Fibroblast of skin of scalp (primary cell): ENCODE measurements at regions not wholly inside any gene's neighbourhood (a gene's known extent, or its start where the extent isn't known, plus 50 kb on each side); places are given as distances from the start of the nearest gene placed in this dataset.
"Not testable (repeated sequence)": the region's sequence is repeated elsewhere in the genome, so short reads cannot be mapped to it uniquely, and the experiment has no call there.

Source experiments
- DNase-seq: peaks from one replicate; pipeline ENCODE4 v3.0.0-alpha.2; 2013

- peak; percentile 89 for DNase-seq
Measured at GRCh38 chr2:173550143-173550542, 195.5 kb downstream of the CDCA7 start.

- DNase-seq = no peak
Measured at GRCh38 chr2:173552531-173552930, 197.9 kb downstream of the CDCA7 start.

- peak; percentile 84 for DNase-seq
Measured at GRCh38 chr2:173553593-173553992, 198.9 kb downstream of the CDCA7 start.

GRCh38 chr2:173555833-173556232, 201.2 kb downstream of the CDCA7 start:
- DNase-seq = peak; percentile 76

- DNase-seq = no peak
Measured at GRCh38 chr2:173556816-173557215, 202.1 kb downstream of the CDCA7 start.

GRCh38 chr2:173557497-173557896, 202.8 kb downstream of the CDCA7 start:
- no peak for DNase-seq

GRCh38 chr2:173567493-173567892, 212.8 kb downstream of the CDCA7 start:
- DNase-seq = no peak

GRCh38 chr2:173568054-173568453, 213.4 kb downstream of the CDCA7 start:
- peak; percentile 33 for DNase-seq

- DNase-seq = peak; percentile 56
Measured at GRCh38 chr2:173571021-173571821, 216.5 kb downstream of the CDCA7 start.

GRCh38 chr2:173571887-173572680, 217.4 kb downstream of the CDCA7 start:
- DNase-seq = no peak

- DNase-seq = no peak
Measured at GRCh38 chr2:173572848-173573247, 218.2 kb downstream of the CDCA7 start.

- not testable (repeated sequence) for DNase-seq
Measured at GRCh38 chr2:173573782-173574181, 219.1 kb downstream of the CDCA7 start.

- DNase-seq = no peak
Measured at GRCh38 chr2:173574324-173575112, 219.8 kb downstream of the CDCA7 start.

- DNase-seq = no peak
Measured at GRCh38 chr2:173578404-173579107, 223.9 kb downstream of the CDCA7 start.

GRCh38 chr2:173580351-173580750, 225.7 kb downstream of the CDCA7 start:
- no peak for DNase-seq

GRCh38 chr2:173580956-173581355, 226.3 kb downstream of the CDCA7 start:
- DNase-seq = peak; percentile 56

GRCh38 chr2:173583196-173583595, 228.5 kb downstream of the CDCA7 start:
- no peak for DNase-seq

- DNase-seq = no peak
Measured at GRCh38 chr2:173584000-173584399, 229.3 kb downstream of the CDCA7 start.

- DNase-seq = no peak
Measured at GRCh38 chr2:173584676-173585458, 230.2 kb downstream of the CDCA7 start.

- DNase-seq = no peak
Measured at GRCh38 chr2:173588931-173589369, 234.3 kb downstream of the CDCA7 start.

- DNase-seq = no peak
Measured at GRCh38 chr2:173589604-173590275, 235.1 kb downstream of the CDCA7 start.
